Medulla oblongata (tissue), 1 donor: ENCODE measurements at regions not wholly inside any gene's neighbourhood (a gene's known extent, or its start where the extent isn't known, plus 50 kb on each side); places are given as distances from the start of the nearest gene placed in this dataset.
"Not testable (repeated sequence)": the region's sequence is repeated elsewhere in the genome, so short reads cannot be mapped to it uniquely, and the experiment has no call there.

Source experiments
- DNase-seq: peaks from one replicate; pipeline ENCODE4 v3.0.0-alpha.2; 2015; ENCODE audit errors: extremely low spot score

DNA sequence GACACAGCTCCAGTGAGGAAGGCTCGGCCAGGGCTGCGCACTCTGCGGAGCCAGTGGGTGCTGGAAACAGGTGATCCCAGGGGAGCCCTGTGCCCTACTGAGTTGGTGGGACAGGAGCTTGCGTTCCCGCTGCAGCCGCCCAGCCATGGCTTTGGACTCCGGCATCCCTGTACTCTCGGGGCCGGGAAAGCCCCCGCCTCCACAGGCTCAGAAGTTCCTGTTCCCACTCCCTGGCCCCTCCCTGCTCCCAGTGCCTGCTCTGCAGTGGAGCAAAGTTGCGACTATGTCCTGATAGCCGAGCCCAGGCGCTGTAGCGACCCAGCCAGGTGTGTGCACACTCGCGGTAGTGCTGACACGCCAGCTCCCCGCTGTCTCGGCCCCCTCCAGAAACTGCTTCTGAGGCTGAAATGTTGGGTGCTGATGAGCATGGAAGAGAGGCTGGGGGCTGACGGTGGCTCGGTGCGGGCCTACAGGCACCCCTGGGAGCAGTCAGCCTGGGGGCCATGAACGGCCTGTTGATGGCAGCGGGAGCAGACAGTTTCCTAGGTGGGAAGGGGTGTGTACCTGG, 344.6 kb upstream of the MGAT4C start:
- DNase-seq: no peak

DNA sequence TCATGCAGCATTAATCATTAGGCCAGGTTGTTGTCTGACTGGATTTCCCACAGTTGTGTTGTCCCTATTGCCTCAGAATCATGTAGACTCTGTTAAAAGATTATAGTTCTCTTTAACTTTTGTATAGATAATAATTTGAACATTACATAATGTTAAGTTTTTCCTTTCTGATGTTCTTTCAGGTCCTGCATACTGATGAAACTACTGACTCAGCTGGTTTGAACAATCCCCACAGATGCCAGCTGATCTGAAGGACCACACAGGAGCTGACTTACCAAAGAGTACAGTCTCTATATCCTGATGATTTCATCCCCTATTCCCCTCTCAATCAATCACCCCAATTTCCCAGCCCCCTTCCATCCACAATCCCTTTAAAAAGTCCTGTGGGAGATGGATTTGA, 341.2 kb upstream of the MGAT4C start:
- no peak for DNase-seq

DNA sequence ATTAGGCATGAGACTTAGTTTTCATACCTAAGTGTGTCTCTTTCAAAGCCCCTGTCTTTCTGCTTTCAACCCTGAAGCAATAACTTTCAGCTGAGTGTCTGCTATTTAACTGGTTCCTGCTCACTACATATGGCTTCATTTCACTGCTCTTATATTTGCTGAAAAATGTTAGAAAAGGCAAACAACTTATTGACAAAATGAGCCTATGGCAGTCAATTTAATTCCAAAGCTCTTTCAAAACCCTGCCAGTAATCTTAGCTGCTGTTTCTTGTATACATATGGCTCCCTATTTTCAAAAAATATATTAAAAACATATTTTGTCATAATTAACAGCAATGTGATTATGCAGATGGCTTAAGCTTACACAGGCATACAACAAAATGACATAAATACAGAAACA, 334.1 kb upstream of the MGAT4C start:
- no peak for DNase-seq

DNA sequence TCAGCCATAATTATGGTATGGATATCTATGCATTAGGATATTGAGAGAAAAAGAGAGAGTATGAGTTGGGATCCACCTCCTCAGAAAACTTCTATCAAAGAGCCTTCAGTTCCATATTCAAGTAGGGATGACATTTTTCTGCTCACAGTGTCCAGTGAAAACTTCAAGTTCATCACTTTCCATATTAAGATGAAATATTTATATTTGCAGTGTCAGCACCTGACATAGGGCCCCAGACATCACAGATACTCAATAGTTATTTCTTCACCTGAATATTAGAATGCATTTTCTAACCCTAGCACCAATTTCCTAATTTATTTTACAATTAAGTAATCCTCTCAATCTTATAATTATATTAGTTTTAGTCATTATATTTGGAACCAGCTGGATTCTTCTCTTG, 318.0 kb upstream of the MGAT4C start:
- no peak for DNase-seq

DNA sequence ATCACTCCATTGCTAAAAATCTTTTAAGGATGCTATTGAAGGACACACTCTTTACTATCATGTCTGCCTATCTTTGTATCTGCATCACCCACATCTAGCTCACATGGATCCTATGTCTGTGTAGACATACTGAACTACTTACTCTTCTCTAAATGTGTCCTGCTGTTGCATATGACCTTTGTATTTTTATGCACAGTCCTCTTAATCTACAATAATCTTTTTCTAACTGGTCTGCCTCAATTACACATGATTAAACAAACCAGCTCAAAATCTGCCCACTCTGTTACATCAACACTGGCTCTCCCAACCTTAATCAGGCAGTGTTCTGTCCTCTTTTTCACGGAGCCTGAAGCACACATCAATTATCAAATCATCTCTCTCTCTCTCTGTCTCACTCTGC, 316.3 kb upstream of the MGAT4C start:
- DNase-seq: no peak

DNA sequence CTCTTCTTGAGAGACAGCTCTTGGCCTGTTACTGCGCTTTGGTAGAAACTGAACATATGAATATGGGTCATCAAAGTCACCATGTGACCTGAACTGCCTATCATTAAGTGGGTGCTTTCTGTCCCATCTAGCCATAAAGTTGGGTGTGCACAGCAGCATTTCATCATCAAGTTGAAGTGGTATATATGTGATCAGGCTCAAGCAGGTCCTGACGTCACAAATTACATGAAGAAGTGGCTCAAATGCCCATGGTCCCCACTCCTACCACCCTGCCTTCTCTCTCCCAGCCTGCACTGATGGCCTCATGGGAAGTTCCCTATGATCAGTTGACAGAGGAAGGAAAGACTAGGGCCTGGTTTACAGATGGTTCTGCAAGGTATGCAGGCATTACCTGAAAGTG, 308.8 kb upstream of the MGAT4C start:
- no peak for DNase-seq

DNA sequence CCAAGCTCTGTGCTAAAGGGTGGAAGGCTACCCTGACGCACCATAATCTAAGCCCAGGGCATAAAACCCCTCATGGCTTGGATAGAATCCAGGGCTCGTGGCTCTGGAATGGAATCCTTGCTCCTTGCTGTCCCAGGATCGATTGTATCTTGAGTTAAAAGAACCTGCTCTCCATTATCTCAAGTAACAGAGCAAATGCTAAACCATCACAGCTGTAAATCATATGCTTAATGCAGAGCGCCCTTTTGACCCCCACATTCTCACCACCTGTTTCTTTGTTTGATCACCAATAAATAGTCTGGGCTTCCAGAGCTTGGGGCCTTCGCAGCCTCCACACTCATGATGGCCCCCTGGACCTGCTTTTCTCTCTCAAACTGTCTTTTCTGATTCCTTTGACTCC, 299.3 kb upstream of the MGAT4C start:
- not testable (repeated sequence) for DNase-seq

DNA sequence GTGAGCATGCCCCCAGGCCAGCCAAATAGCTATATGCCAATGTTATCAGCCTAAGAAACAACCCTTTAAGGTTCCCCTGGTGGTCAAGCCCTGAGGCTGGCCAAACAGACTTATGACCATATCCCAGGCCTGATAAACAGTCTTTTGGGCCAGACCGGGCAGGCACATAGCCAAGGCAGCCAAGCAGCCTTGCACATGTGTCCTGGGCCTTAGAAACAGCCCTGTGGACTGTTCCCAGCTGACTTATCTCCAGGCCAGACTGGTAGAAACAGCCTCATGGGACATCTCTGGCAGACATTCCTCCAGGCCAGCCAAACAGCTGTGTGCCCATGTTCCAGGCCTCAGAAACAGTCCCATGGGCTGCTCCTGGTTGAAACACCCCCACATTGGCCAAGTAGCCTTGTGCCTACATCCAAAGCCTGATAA, 295.0 kb upstream of the MGAT4C start:
- no peak for DNase-seq

DNA sequence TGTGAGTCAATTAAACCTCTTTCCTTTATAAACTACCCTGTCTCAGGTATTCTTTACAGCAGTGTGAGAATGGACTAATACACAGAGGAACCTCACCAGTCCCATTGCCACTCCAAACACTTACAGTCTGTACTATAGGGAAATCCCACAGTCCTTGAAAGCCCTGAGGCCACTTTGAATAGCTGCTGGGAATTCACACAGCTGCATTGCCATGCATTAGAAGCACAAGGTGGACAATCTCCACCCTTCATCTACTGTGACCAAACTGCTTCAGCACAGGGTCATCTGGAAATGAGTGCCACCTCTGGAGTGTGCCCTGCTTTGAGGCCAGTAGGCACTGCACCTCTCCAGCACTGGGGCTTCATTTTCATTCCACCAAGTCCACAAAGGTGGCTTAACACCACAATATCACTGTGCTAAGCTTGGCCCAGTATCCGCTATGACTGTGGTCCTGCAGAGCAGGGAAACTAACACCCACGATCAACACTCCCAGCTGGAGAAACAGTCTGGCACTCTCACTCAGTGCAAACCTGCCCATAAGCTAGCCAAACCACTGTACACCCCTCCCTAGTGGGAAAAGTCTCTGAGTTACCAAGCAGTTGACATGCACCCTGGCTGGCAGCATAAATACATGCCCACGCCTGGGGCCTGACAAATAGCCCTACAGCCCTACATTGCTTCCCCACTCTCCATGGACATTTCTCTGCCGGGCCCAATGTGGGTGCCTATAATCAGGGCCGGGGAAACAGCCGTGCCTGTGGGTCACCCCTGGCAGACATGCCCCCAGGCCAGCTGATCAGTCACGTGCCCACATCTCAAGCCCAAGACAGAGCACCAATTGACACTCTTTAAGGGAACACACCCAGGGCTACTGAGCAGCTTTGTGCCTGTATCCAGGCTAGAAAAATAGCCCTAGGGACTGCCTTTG, 294.3 kb upstream of the MGAT4C start:
- DNase-seq: no peak

DNA sequence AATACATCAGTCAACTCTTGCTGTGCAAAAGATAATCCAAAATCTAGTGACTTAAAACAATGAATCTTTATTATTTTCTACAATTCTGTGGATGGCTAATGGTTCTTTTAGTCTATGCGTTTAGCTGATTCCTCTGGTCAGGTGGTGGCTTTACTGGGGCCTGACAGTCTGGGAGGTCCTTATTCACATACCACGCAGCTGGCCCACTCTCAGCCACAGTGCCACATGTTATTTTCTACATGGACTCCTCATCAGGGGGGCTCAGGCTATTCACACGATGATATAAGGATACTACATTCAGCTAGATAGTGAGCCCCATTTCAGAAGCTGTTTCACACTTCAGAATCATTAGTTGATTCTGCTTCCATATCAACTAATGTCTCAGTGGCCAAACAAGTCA, 287.5 kb upstream of the MGAT4C start:
- no peak for DNase-seq

DNA sequence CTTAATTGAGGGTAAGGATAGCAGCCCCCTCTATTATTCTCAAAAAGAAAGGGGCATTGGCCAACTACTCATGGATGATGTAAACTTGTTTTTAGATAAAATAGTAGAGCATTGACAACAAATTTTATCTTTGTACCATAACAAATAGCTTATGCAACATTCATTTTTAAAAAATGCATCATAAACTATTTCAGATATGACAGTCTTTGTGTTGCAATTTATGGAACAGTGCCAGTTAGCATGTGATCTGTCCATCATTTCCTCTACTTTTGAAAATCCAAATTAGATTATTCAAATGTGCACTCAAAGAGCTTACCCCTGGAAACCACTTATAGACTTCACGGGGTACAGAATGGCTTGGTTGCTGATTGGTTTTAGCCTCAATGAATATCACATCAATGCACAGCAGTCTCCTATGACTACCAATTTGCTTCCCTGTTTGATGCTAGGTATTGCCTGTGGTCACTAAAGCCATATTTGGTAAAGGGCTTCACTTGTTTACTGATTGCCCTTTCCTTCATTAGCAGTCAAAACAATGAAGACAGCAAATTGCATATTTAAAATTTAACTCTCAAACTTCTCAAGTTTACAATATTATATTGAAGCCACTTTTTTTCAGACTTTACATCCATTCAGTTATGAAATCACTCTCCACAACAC, 274.9 kb upstream of the MGAT4C start:
- no peak for DNase-seq

DNA sequence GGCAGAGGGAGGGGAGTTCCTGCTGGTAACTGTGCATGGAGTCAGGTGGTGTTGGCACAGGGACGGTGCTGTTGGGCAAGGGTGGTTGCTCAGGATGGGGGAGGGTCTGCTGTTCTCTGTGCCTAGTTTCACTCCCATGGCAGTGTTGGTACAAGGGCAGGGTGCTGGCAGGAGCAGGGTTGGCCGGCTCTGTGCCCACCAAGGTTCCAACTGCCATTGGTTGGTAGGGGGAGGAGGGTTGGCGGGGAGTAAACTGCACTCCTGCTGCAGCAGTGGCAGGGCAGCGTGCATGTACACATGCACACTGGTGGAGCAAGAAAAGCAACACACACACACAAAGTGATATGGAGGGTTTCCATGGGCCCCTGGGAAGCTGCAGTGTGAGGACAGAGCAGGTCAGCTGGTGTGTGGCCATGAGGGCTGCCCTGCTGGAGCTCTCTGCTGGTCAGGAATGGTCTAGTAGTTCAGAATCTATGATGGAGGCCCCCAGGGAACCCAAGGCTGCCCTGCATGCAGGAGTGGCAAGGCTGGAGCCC, 269.9 kb upstream of the MGAT4C start:
- DNase-seq: no peak

DNA sequence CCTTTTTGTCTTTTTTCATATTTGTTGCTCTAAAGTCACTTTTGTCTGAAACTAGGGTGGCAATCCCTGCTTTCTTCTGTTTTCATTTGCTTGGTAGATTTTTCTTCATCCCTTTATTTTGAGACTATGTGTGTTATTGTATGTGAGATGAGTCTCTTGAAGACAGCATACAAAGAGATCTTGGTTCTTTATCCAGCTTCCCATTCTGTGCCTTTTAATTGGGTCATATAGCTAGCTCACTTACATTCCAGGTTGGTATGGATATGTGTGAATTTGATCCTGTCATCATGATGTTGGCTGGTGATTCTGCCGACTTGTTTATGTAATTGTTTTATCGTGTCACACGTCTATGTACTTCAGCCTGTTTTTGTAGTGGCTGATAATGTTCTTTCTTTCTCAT, 267.7 kb upstream of the MGAT4C start:
- no peak for DNase-seq

DNA sequence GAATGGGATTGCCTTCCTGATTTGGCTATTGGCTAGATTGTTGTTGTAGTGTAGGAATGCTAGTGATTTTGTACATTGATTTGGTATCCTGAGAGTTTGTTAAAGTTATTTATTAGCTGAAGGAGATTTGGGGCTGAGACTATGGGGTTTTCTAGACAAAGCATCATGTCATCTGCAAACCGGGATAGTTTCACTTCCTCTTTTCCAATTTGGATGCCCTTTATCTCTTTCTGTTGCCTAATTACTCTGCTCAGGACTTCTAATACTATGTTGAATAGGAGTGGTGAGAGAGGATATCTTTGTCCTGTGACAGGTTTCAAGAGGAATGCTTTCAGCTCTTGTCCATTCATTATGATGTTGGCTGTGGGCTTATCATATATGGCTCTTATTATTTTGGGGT, 265.7 kb upstream of the MGAT4C start:
- no peak for DNase-seq

DNA sequence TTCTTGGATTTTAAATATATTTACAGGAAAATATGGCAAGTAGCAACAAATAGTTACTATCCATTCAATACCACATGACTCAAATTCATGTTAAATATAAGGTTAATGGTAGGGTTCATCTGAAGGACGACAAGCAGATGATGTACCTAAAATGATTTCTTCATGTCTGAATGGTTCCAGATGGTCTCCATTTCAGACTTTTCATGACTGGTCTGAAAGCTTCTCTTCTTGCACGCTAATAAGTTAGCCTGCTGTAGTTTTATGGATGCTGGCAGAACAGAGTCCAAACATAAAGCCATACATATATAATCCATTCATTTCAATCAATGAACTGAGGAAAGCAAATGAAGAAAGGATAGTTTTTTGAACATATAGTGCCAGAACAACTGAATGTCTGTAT, 257.0 kb upstream of the MGAT4C start:
- no peak for DNase-seq

DNA sequence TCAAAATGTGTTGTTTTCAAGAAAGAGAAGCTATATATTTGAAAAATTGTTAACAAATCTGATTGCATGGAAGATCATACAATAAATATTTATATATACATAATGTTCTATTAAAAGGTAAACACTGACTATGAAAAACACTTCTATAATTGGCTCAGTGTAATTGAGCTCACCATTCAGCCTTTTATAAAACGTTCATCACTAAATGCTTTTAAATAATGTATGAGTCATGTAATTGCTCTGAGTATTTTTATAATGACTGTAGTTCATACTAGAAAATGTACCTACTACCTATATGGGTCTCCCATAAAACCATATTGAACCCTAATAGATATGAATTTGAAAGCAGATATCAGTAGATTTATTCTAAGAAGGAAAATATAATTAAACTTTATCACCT, 240.4 kb upstream of the MGAT4C start:
- DNase-seq: no peak

DNA sequence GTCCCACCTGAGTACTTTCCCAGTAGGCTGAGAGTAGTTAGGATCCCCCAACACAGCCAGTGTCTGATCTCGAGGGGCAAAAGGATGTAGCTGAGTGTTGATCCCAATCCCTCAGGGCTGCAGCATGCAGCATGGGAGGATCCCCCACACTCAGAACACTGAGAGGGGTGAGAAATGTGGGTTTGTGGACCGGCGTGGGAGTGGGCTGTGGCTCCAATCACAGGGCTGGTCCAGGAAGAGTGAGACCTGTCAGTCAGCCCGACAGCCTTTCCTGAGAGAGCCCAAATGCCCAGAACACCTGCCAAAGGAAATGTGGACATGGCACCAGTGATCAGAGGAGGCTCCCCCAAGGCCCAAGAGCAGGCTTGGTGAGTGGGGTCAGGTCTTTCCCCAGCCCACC, 228.3 kb upstream of the MGAT4C start:
- DNase-seq: no peak

DNA sequence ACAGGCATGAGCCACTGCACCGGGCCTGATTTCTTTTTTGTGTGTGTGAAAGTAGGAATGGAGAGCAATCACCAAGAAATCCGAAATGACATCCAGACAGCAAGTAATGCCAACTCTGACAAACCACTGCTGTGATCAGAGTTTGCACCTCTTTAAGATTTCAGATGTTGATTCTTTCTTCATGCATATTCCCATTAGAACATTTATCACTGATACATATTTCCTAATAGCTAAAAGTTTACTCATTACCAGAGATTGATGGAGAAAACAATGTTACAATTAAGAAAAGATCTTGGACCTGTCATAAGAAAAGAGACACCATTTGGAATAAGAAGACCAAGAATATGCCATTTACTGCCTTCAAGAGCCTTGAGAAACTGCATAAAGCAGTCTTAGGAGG, 217.0 kb upstream of the MGAT4C start:
- no peak for DNase-seq

DNA sequence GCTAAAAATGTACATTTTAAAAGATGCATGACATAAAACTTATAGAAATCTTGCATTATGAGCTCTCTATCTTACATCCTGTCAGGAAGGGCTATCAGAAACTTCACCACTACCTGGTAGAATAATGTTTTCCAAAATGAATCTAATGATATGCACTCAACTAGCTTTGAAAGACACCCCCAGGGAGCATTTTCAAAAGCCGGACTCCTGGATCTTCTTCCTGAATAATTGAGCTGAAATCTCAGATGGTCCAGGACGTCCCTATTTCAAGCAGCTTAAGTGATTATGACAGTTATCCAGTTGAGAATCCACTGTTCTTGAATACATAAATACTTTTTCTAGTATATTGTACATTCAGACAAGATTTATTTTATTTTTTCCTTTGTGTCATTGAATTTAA, 200.6 kb upstream of the MGAT4C start:
- no peak for DNase-seq

DNA sequence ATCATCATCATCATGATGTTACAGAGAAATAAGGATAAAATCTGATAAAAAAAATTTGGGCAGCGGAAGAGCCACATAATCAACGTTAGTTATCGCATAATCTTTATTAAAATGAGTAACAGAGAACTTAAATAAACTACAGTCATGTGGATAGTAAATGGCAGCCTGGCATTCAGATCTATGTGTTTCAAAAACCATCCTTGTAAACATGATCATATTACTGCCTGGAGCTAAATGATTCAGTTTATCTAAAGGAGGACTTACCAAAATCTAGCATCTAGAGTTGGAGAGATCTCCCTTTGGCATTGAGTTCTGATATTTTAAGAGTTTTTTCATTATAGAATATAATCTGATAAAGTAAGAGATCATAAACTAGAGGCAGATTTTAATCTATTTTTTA, 200.1 kb upstream of the MGAT4C start:
- DNase-seq: no peak

DNA sequence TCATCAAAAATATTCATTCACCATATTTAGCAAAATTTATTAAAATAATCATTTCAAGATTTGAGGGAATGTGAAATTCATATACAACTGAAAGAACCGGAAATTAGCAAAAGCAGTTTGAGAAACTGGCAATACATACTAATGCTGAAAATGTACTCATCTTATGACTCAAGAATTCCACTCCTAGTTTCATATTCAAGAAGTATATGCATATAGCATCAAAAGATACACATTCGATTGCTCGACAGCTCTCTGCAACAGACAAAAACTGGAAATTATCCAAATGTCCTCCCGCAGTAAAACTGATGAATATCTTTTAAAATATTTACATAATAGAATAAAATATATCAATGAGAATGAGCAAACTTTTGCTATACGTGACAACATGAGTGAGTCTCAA, 189.2 kb upstream of the MGAT4C start:
- no peak for DNase-seq

DNA sequence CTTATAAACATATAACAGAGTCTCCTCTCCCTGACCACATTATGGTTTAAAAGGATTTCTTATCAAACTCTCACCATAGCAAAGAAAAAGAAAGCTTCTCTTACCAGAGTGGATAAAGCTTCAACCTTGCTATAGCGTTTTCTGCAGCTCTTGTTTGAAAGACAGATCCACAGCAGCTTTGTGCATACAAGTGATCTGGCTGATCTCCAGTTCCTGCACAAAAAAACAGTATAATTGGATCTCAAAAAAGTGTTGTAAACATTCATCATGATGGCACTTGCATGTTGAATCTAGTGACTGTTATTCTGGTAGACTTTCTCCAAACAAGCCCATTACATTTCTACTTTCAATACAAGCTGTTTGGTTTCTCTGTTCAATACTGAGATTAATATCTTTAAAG, 178.9 kb upstream of the MGAT4C start:
- DNase-seq: no peak

DNA sequence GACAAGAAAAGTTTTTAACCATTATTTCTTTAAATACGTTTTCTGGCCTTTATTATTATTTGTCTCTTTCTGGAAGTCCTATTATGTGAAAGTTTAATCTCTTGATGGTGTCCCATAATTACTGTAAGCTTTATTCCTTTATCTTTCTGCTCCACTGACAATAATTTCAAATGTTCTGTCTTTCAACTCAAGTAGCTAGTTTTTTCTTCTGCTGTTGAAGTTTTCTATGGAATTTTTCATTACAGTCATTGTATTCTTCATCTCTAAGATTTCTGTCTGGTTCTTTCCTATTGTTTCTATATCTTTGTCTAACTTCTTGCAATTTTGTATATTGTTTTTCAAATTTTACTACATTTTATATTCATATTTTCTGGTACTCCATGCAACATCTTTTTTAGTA, 173.6 kb upstream of the MGAT4C start:
- no peak for DNase-seq
